AG04450 (cell line): ENCODE measurements at regions not wholly inside any gene's neighbourhood (a gene's known extent, or its start where the extent isn't known, plus 50 kb on each side); places are given as distances from the start of the nearest gene placed in this dataset.

Source experiments
- CTCF ChIA-PET: fragments of 300-600, 350-600 bp; formaldehyde crosslinking; extraction: SDS; loops from one replicate; lab custom pipeline; 2022; ENCODE audit warnings: antibody characterized with exemption, inconsistent platforms; lab: Charles Lee
- POLR2A ChIA-PET: fragments of 350-600 bp; formaldehyde crosslinking; extraction: SDS; loops from one replicate; lab custom pipeline; 2021; ENCODE audit warnings: antibody characterized with exemption, inconsistent platforms; lab: Yijun Ruan, JAX
- DNase-seq: peaks from one replicate; pipeline ENCODE4 v3.0.0-alpha.2; 2011; ENCODE audit warnings: low read depth, low spot score
- H3K27ac ChIP-seq: one replicate; pipeline ENCODE4 v1.5.1; 2012; ENCODE audit warnings: low read depth, low read length, control low read depth
- H3K27me3 ChIP-seq: one replicate; pipeline ENCODE4 v1.6.0; 2012; ENCODE audit warnings: low read length; ENCODE audit not compliant: control insufficient read depth, insufficient read depth
- H3K4me3 ChIP-seq: 2 replicates; pipeline ENCODE4 v1.5.1; 2011; ENCODE audit warnings: mild to moderate bottlenecking, low read depth, low read length, control low read depth
- H3K9me3 ChIP-seq: 2 replicates; pipeline ENCODE4 v1.5.1; 2012; ENCODE audit warnings: low read length; ENCODE audit not compliant: control insufficient read depth, insufficient read depth
- TF ChIP-seq, protein P1 (sequence below): IDR thresholded peaks from 2 replicates; pipeline ENCODE4 v1.5.1; 2011; ENCODE audit warnings: low read depth, low read length, control low read depth, inconsistent platforms

DNA sequence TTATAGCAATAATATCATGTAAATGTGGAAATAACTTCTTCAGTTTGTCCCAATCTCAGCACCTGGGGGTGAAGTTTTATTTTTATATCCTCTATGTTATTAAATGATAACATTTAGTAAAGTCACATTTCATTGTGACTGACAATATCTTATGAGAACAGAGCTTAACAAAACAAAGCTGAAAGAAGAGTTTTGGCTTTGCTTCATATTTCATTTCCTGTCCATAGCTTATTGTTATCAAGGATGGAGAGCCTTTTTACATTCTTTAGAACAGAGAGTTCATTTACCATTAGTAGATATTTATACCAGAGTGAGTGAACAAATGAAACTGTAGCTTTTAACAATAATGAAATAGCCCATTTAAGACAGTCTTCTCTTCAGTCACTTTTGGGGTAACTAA is 231.9 kb upstream of the SGK1 start:
- CTCF ChIA-PET = interaction anchor here (1.0 to 1.5 kb wide), 2 partner anchors 13 to 273 kb away, joined by 3 to 4 read pairs; no protein-coding TSS in a partner anchor
- H3K4me3 ChIP-seq = no peak overlapping the region
- no peak for DNase-seq
- H3K27ac ChIP-seq = no peak overlapping the region
- no peaks in the 10 kb centered on the region for H3K27me3 ChIP-seq
- H3K9me3 ChIP-seq = no peaks in the 10 kb centered on the region
- POLR2A ChIA-PET = no interaction called here
- TF ChIP-seq, protein P1, sequence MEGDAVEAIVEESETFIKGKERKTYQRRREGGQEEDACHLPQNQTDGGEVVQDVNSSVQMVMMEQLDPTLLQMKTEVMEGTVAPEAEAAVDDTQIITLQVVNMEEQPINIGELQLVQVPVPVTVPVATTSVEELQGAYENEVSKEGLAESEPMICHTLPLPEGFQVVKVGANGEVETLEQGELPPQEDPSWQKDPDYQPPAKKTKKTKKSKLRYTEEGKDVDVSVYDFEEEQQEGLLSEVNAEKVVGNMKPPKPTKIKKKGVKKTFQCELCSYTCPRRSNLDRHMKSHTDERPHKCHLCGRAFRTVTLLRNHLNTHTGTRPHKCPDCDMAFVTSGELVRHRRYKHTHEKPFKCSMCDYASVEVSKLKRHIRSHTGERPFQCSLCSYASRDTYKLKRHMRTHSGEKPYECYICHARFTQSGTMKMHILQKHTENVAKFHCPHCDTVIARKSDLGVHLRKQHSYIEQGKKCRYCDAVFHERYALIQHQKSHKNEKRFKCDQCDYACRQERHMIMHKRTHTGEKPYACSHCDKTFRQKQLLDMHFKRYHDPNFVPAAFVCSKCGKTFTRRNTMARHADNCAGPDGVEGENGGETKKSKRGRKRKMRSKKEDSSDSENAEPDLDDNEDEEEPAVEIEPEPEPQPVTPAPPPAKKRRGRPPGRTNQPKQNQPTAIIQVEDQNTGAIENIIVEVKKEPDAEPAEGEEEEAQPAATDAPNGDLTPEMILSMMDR = no peak

DNA sequence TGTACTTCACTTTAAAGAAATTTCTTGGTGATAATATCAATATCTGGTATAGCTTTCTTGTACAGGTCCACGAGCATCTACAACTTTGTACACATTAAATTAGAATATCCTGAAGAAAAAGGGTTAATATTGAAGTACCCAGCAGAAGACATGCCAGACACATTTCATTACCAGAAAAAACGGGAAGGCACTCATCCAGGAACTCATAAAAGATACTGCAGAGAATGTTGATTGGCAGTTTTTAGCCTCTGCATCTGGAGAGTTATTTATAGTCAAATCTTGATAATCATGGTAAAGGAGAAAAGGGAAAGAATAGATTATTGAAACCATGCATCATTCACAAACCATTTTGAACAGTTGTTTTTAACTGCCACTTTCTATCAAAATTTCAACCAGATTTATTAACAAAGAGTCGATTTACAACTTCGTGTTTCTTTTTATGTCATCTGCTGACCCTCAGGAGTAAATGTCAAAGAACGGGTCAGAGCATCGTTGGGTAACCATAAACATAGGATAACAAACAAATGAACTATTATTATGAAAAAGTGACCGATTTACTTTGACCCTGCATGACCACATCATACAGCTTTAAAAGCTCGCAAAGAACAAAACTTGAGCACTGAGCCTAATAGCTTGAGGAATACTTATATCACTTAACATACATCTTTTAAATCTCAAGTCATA is 229.2 kb upstream of the SGK1 start:
- CTCF ChIA-PET = no interaction called here

GRCh38 chr6:134544737-134545136 is 226.8 kb upstream of the SGK1 start:
- Histone ChIP-seq H3K9me3 (no peaks in the 10 kb centered on the region), H3K4me3 (no peak overlapping the region), H3K27ac (no peak overlapping the region), H3K27me3 (no peaks in the 10 kb centered on the region)
- TF ChIP-seq, protein P1 = no peak
- no peak for DNase-seq
- POLR2A ChIA-PET = no interaction called here
- CTCF ChIA-PET = no interaction called here

More for the DNA sequence above, 229.2 kb upstream of the SGK1 start:
- TF ChIP-seq, protein P1 = no peak
- Histone ChIP-seq H3K9me3 (no peaks in the 10 kb centered on the region), H3K27ac (no peak overlapping the region), H3K27me3 (no peaks in the 10 kb centered on the region), H3K4me3 (no peak overlapping the region)
- POLR2A ChIA-PET = no interaction called here
- no peak for DNase-seq

- CTCF ChIA-PET = no interaction called here
- no peak for DNase-seq
Measured at GRCh38 chr6:134543128-134543527, 225.2 kb upstream of the SGK1 start.

GRCh38 chr6:134541001-134541400 is 223.1 kb upstream of the SGK1 start:
- ChIA-PET CTCF (no interaction called here), POLR2A (no interaction called here)
- H3K9me3 ChIP-seq = no peaks in the 10 kb centered on the region
- H3K27ac ChIP-seq = no peak overlapping the region
- no peak overlapping the region for H3K4me3 ChIP-seq
- no peaks in the 10 kb centered on the region for H3K27me3 ChIP-seq
- TF ChIP-seq, protein P1 = no peak
- DNase-seq = no peak

More at GRCh38 chr6:134543128-134543527, 225.2 kb upstream of the SGK1 start:
- H3K9me3 ChIP-seq = no peaks in the 10 kb centered on the region
- no peaks in the 10 kb centered on the region for H3K27me3 ChIP-seq
- no peak overlapping the region for H3K27ac ChIP-seq
- H3K4me3 ChIP-seq = no peak overlapping the region
- TF ChIP-seq, protein P1 = no peak
- POLR2A ChIA-PET = no interaction called here
